SIG-M5 treated with dmso at 0.1 percent for 504 hours (cell line): ENCODE measurements at regions not wholly inside any gene's neighbourhood (a gene's known extent, or its start where the extent isn't known, plus 50 kb on each side); places are given as distances from the start of the nearest gene placed in this dataset.
A peak's percentile ranks its signal among the peaks of the same experiment; 100 is the strongest.
"Not testable (repeated sequence)": the region's sequence is repeated elsewhere in the genome, so short reads cannot be mapped to it uniquely, and the experiment has no call there.

Experiments used
- DNase-seq: peaks from one replicate; lab custom pipeline; 2025; ENCODE audit not compliant: unreplicated experiment; lab: John Stamatoyannopoulos, UW

DNA sequence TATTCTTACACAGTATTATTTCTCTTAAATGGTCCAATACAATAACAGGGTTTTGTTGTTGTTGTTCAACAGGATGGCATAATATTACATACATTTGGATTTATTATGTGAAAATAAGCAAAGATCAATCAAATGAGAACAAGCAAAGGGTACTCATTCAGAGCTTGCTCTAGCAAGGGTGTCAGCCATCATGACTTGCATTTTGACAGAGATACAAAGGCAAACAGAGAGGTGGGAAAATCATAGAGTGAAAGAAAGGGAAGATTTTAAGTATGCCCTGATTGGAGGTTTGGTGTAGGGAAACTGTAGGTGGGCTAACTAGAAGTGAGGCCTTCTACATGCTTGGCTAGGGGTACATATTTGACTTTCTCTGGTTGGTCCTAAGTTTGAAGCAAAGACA lies 109.1 kb upstream of the BCHE start:
- DNase-seq, result no peak

GRCh38 chr3:165938986-165939540 lies 101.8 kb upstream of the BCHE start:
- DNase-seq, result no peak

DNA sequence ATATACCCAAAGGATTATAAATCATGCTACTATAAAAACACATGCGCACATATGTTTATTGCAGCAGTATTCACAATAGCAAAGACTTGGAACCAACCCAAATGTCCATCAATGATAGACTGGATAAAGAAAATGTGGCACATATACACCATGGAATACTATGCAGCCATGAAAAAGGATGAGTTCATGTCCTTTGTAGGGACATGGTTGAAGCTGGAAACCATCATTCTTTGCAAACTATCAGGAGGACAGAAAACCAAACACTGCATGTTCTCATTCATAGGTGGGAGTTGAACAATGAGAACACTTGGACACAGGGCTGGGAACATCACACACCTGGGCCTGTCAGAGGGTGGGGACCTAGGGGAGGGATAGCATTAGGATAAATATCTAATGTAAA lies 98.9 kb upstream of the BCHE start:
- DNase-seq, result not testable (repeated sequence)

DNA sequence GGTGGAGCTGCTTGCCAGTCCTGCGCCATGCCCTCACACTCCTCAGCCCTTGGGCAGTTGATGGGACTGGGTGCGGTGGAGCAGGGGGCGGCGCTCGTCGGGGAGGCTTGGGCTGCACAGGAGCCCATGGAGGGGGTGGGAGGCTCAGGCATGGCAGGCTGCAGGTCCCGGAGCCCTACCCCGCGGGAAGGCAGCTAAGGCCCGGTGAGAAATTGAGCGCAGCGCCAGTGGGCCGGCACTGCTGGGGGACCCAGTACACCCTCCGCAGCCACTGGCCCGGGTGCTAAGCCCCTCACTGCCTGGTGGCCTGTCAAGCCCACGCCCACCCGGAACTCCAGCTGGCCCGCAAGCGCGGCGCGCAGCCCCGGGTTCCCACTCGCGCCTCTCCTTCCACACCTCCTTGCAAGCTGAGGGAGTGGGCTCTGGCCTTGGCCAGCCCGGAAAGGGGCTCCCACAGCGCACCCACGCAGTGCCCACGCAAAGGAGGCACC lies 87.1 kb upstream of the BCHE start:
- DNase-seq, result not testable (repeated sequence)

GRCh38 chr3:165920984-165921383 lies 83.8 kb upstream of the BCHE start:
- no peak for DNase-seq

DNA sequence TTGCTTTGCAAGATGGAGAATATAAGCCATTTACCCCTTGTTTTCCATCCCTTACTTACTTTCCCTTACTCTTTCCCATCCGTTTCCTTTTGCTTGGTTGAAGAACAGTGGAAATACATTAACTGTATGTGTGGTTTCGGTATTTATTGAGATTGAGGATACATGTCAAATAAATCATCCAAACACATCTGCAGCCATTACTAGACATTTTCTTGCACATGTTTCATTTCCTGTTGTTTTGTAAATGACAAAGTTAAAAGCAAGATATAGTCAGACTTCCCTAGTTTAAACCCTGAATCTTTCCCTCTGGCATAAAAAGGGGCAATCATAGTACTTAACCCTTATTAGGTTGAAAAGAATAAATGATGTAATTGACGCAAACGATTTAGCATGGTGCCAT lies 82.1 kb upstream of the BCHE start:
- DNase-seq, result no peak

- DNase-seq, result no peak
Measured at GRCh38 chr3:165918657-165918979, 81.4 kb upstream of the BCHE start.

DNA sequence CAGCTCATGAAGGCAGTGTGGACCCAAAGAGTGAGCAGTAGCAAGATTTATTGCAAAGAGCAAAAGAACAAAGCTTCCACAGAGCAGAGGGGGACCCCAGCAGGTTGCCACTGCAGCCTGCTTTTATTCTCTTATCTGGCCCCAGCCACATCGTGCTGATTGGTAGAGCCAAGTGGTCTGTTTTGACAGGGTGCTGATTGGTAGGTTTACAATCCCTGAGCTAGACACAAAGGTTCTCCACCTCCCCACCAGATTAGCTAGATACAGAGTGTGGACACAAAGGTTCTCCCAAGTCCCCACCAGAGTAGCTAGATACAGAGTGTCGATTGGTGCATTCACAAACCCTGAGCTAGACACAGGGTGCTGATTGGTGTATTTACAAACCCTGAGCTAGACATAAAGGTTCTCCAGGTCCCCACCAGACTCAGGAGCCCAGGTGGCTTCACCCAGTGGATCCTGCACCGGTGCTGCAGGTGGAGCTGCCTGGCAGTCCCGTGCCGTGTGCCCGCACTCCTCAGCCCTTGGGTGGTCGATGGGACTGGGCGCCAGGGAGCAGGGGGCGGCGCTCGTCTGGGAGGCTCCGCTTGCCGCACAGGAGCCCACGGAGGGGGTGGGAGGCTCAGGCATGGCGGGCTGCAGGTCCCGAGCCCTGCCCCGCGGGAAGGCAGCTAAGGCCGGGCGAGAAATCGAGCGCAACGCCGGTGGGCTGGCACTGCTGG lies 80.9 kb upstream of the BCHE start:
- not testable (repeated sequence) for DNase-seq

- DNase-seq, result not testable (repeated sequence)
Measured at GRCh38 chr3:165915104-165915503, 77.9 kb upstream of the BCHE start.

- DNase-seq, result no peak
Measured at GRCh38 chr3:165903885-165904630, 66.8 kb upstream of the BCHE start.

- no peak for DNase-seq
Measured at GRCh38 chr3:165899066-165899465, 61.8 kb upstream of the BCHE start.

- no peak for DNase-seq
Measured at GRCh38 chr3:165897137-165897536, 59.9 kb upstream of the BCHE start.

- DNase-seq, result peak; percentile 2
Measured at GRCh38 chr3:165895919-165896318, 58.7 kb upstream of the BCHE start.

- DNase-seq, result no peak
Measured at GRCh38 chr3:165892565-165892964, 55.3 kb upstream of the BCHE start.
